ENCODE measurements at regions not wholly inside any gene's neighbourhood (a gene's known extent, or its start where the extent isn't known, plus 50 kb on each side); places are given as distances from the start of the nearest gene placed in this dataset.

DNA sequence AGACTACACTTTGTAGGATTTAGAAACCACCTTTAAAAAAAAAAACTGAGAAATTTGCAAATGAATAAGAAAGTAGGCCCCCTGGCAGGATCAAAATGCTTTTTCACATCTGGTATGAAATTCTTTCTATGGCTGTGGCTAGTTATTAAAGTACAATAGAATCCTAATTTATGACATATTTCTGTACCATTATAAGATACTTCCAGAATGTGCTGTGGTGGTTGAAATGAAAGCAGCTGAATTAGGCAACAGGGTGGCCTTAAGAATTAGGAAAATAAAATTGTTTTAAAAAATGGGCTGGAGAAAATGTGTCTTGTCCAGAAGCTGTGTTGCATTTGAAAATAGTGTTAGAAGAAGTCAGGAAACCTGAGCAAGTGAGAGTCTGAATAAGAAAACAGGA is 85.9 kb upstream of the PDE3A start:
- TF ChIP-seq EZH2 (IDR thresholded peaks at IDR 0.05) (no peak), POLR2AphosphoS5 (IDR thresholded peaks at IDR 0.05; ENCODE audit: borderline replicate concordance, low read depth, low read length) (no peak)
